CD1c-positive myeloid dendritic cell (primary cell): ENCODE measurements at regions not wholly inside any gene's neighbourhood (a gene's known extent, or its start where the extent isn't known, plus 50 kb on each side); places are given as distances from the start of the nearest gene placed in this dataset.
"Not testable (repeated sequence)": the region's sequence is repeated elsewhere in the genome, so short reads cannot be mapped to it uniquely, and the experiment has no call there.

ENCODE experiments used
- DNase-seq: peaks from one replicate; pipeline ENCODE4 v3.0.0-alpha.2; 2016; ENCODE audit errors: extremely low spot score

- DNase-seq: peak; percentile 12
These were observed 82.9 kb downstream of the LAS1L start for GRCh38 chrX:65451663-65452062.

DNA sequence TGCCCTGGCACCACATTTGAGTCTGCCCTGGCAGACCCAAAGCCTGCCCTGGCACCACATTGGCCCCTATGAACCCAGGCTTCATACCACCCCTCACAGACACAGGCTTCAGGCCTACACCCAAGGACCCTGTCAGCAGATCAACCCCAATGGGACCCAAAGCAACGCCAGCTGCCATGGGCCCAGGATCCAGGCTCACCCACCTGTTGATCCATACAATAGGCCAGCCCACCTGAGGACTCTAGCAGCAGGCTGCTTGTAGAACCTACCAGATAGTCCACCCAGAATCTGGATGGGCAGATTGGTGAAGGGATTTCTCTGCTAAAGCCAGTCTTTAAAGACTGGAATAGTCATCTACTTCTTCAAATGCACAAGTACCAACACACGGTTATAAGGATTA lies 114.4 kb downstream of the LAS1L start:
- no peak for DNase-seq

DNA sequence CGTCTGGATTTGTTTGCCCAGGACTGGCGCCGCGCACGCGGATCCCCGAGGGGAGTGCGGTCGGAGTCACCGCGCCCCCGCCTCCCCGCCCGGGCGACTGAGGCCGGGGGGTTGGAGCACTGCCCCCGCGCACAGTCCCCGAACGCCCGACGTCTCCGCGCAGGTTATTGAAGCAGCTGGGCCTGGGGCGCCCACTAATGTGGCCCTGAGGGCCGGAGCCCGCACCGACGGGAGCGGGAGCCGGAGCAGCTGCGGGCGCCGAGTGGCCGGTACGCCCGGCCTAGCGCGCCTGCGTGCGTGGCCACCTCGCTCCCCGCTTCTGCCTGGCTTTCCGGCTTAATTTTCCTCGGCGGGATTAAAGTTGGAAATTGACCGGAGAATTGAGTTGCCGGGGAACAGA lies 126.9 kb downstream of the LAS1L start:
- not testable (repeated sequence) for DNase-seq

DNA sequence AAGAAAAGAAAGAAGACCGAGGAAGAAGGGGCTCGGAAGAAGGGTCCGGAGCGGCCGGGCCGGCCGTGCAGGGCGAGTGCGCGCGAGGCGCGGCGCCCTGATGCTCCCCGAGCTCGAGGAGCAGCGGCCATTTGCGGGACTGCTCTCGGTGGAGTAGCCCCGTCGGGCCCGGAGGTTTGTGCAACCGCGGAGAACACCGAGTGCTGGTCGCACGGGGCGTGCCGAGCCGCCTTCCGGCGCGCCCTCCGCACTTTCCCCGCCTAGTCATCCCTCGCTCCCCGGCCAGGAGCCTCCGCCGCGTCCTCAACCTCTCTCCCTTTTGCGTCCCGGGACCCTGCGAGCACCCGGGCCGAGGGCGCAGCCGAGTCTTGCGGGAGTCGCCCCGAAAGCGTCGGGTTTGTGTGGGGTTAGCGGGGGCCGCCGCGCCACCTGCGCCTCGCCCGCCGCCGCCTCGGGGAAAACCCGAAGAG lies 127.4 kb downstream of the LAS1L start:
- no peak for DNase-seq

GRCh38 chrX:65406532-65406931 lies 128.1 kb downstream of the LAS1L start:
- peak; percentile 1 for DNase-seq

DNA sequence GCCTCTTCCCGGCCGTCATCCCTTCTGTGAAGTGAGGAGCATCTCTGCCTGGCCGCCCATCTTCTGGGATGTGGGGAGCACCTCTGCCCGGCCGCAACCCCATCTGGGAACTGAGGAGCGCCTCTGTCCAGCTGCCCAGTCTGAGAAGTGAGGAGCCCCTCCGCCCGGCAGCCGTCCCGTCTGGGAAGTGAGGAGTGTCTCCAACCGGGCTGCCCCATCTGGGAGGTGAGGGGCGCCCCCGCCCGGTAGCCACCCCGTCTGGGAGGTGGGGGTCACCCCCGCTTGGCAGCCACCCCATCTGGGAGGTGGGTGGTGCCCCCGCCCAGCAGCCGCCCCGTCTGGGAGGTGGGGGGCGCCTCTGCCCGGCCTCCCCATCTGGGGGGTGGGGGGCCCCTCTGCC lies 142.3 kb downstream of the LAS1L start:
- DNase-seq: no peak

DNA sequence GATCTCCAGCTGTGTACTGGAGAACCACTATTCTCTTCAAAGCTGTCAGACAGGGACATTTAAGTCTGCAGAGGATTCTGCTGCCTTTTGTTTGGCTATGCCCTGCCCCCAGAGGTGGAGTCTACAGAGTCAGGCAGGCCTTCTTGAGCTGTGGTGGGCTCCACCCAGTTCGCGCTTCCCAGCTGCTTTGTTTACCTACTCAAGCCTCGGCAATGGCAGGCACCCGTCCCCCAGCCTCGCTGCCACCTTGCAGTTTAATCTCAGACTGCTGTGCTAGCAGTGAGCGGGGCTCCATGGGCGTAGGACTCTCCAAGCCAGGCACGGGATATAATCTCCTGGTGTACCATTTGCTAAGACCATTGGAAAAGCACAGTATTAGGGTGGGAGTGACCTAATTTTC lies 145.5 kb downstream of the LAS1L start:
- DNase-seq: not testable (repeated sequence)
